ENCODE measurements at regions not wholly inside any gene's neighbourhood (a gene's known extent, or its start where the extent isn't known, plus 50 kb on each side); places are given as distances from the start of the nearest gene placed in this dataset.

DNA sequence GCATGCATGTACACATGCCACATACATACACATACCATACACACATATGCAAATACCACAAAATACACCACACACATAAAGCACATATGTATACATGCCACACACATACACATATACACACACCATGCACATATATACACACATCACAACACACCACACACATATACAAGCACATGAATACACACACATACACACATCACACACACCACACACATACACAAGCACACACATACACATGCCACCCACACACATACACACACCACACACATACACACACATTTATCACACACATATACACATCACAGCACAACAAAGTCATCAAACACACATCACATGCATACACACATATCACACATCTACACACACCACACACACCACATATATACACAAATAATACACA is 1108.5 kb downstream of the GALC start:
- Histone ChIP-seq H2BK120ac (ENCODE audit: low read depth, low read length) (no peak overlapping the region), H2AFZ (replicated peaks; ENCODE audit: low read length, poor library complexity) (no peak overlapping the region), H2BK20ac (ENCODE audit: low read depth, low read length) (no peak overlapping the region; the same call in 1 of the 2 replicates), H4K5ac (ENCODE audit: low read depth, low read length) (no peak overlapping the region), H3K79me1 (ENCODE audit: low read depth in 1 of 2, low read length in 2 of 2) (no peaks in the 10 kb centered on the region), H3K36me3 (ENCODE audit: control insufficient read depth, insufficient read depth, low read length) (no peaks in the 10 kb centered on the region), H3K27ac (ENCODE audit: insufficient read depth, low read length) (no peak overlapping the region), H2AK5ac (ENCODE audit: low read depth, low read length) (no peak overlapping the region; the same call in 1 of the 2 replicates), H3K27me3 (ENCODE audit: control insufficient read depth, insufficient read depth, low read length) (no peaks in the 10 kb centered on the region), H4K8ac (ENCODE audit: low read depth in 2 of 2, low read length in 2 of 2) (no peak overlapping the region), H3K23ac (ENCODE audit: low read depth, low read length) (no peak overlapping the region), H3K9ac (ENCODE audit: low read depth, low read length) (no peak overlapping the region), H4K20me1 (ENCODE audit: insufficient read depth, low read length) (no peaks in the 10 kb centered on the region), H3K9me3 (ENCODE audit: control insufficient read depth, insufficient read depth, low read length) (no peaks in the 10 kb centered on the region; the same call in 1 of the 2 replicates), H2BK15ac (ENCODE audit: low read depth, low read length) (no peak overlapping the region), H3K9me1 (ENCODE audit: insufficient read depth, low read length) (no peaks in the 10 kb centered on the region), H3K4ac (ENCODE audit: low read depth, low read length) (no peak overlapping the region), H2BK5ac (ENCODE audit: low read depth, low read length, poor library complexity, severe bottlenecking) (peak overlapping the region; percentile 78), H4K91ac (ENCODE audit: insufficient read depth, low read depth, low read length) (no peak overlapping the region), H3K18ac (ENCODE audit: low read depth, low read length) (no peak overlapping the region), H3K4me3 (ENCODE audit: insufficient read depth, low read depth, low read length) (no peak overlapping the region), H3K14ac (replicated peaks; ENCODE audit: low read depth, low read length) (0 out of 2 replicates have a peak overlapping the region, but pooled peaks have one; percentile 18), H3K56ac (ENCODE audit: extremely low read depth, insufficient read depth, low read length) (no peak overlapping the region), H3K4me1 (ENCODE audit: control insufficient read depth, insufficient read depth, low read length) (no peaks in the 10 kb centered on the region), H2AK9ac (replicated peaks; ENCODE audit: low read depth, low read length, poor library complexity) (no peak overlapping the region), H3K4me2 (ENCODE audit: low read depth, low read length) (no peak overlapping the region)
- ATAC-seq (ENCODE audit: low read depth) (no peak), DNase-seq (no peak)
- ChIA-PET CTCF (no interaction called here), POLR2A (ENCODE audit: unreplicated experiment) (no interaction called here)
- BruUV-seq (replicated peaks), result no TSS peak
- dilution Hi-C loops (cut with HindIII; ENCODE audit: low sequenced_read_pairs, unreplicated experiment), result no loop called here
- no peak for TF ChIP-seq SMC3 (IDR thresholded peaks at IDR 0.05; ENCODE audit: low read depth, low read length)
- no peak for TF ChIP-seq RFX5 (IDR thresholded peaks at IDR 0.05; ENCODE audit: low read depth, low read length)
- TF ChIP-seq BHLHE40 (IDR thresholded peaks at IDR 0.05; ENCODE audit: low read depth, low read length), result no peak
- TF ChIP-seq RCOR1 (IDR thresholded peaks at IDR 0.05; ENCODE audit: insufficient replicate concordance, low read length), result no peak
- TF ChIP-seq FOS (IDR thresholded peaks at IDR 0.05; ENCODE audit: low read depth, low read length), result no peak
- no peak for TF ChIP-seq NFE2L2 (IDR thresholded peaks at IDR 0.05; ENCODE audit: low read depth, low read length)
- no peak for TF ChIP-seq POLR2A (IDR thresholded peaks at IDR 0.05; ENCODE audit: low read depth, low read length)
- no peak for TF ChIP-seq RAD21 (IDR thresholded peaks at IDR 0.05; ENCODE audit: low read length)
- no peak for TF ChIP-seq MAZ (IDR thresholded peaks at IDR 0.05; ENCODE audit: borderline replicate concordance, low read depth, low read length)
- no peak for TF ChIP-seq MAFK (IDR thresholded peaks at IDR 0.05; ENCODE audit: low read depth, low read length)
- TF ChIP-seq USF2 (IDR thresholded peaks at IDR 0.05; ENCODE audit: low read depth, low read length), result no peak
- intact Hi-C loops (cut with micrococcal nuclease), result no loop called here
- in situ Hi-C loops (cut with MboI; ENCODE audit: low sequenced_read_pairs), result no loop called here

All from IMR-90 (cell line).